Trophoblast cell (in vitro differentiated cells and primary cell): ENCODE measurements at regions not wholly inside any gene's neighbourhood (a gene's known extent, or its start where the extent isn't known, plus 50 kb on each side); places are given as distances from the start of the nearest gene placed in this dataset.
"Not testable (repeated sequence)": the region's sequence is repeated elsewhere in the genome, so short reads cannot be mapped to it uniquely, and the experiment has no call there.

Experiments
- DNase-seq, 2 donors: peaks; one replicate each; pipeline ENCODE4 v3.0.0-alpha.2; 2016
- H2AFZ ChIP-seq: 2 replicates; pipeline ENCODE4 v1.6.1; 2013; ENCODE audit warnings: low read length, moderate library complexity, mild to moderate bottlenecking; ENCODE audit not compliant: insufficient read depth, poor library complexity
- H2AK5ac ChIP-seq: 2 replicates; pipeline ENCODE4 v1.6.1; 2013; ENCODE audit warnings: mild to moderate bottlenecking, low read length
- H2BK120ac ChIP-seq: 2 replicates; pipeline ENCODE4 v1.6.1; 2013; ENCODE audit warnings: low read length, mild to moderate bottlenecking, moderate library complexity; ENCODE audit not compliant: insufficient read depth, poor library complexity
- H2BK12ac ChIP-seq: 2 replicates; pipeline ENCODE4 v1.6.1; 2013; ENCODE audit warnings: mild to moderate bottlenecking, low read length, moderate library complexity
- H2BK5ac ChIP-seq: 2 replicates; pipeline ENCODE4 v1.6.1; 2013; ENCODE audit warnings: low read length, low read depth, moderate library complexity, mild to moderate bottlenecking; ENCODE audit not compliant: poor library complexity
- H3K14ac ChIP-seq: 2 replicates; pipeline ENCODE4 v1.6.1; 2013; ENCODE audit warnings: mild to moderate bottlenecking, low read length
- H3K18ac ChIP-seq: 2 replicates; pipeline ENCODE4 v1.6.1; 2013; ENCODE audit warnings: mild to moderate bottlenecking, low read length
- H3K23ac ChIP-seq: 2 replicates; pipeline ENCODE4 v1.6.1; 2013; ENCODE audit warnings: low read length
- H3K27ac ChIP-seq: 2 replicates; pipeline ENCODE4 v1.5.1; 2013; ENCODE audit warnings: low read depth, mild to moderate bottlenecking, inconsistent platforms, low read length, moderate library complexity
- H3K27me3 ChIP-seq: 2 replicates; pipeline ENCODE4 v1.6.1; 2013; ENCODE audit warnings: inconsistent platforms, mild to moderate bottlenecking, low read length, moderate library complexity; ENCODE audit not compliant: insufficient read depth
- H3K36me3 ChIP-seq, 2 experiments: 1 replicate in 1 of 2; 2 replicates in 1 of 2; pipeline ENCODE4 v1.6.1; 2013; ENCODE audit warnings: low read length in 2 of 2, mild to moderate bottlenecking in 2 of 2, moderate library complexity in 1 of 2; ENCODE audit not compliant: insufficient read depth in 2 of 2, control insufficient read depth in 1 of 2
- H3K4ac ChIP-seq: 2 replicates; pipeline ENCODE4 v1.6.1; 2013; ENCODE audit warnings: low read depth, mild to moderate bottlenecking, low read length, moderate library complexity
- H3K4me1 ChIP-seq, 2 experiments: 1 replicate in 1 of 2; 2 replicates in 1 of 2; pipeline ENCODE4 v1.6.1; 2013; ENCODE audit warnings: low read length in 2 of 2, mild to moderate bottlenecking in 2 of 2, moderate library complexity in 1 of 2; ENCODE audit not compliant: insufficient read depth in 2 of 2, control insufficient read depth in 1 of 2
- H3K4me2 ChIP-seq: 2 replicates; pipeline ENCODE4 v1.6.1; 2013; ENCODE audit warnings: inconsistent platforms, mild to moderate bottlenecking, low read length, moderate library complexity
- H3K4me3 ChIP-seq: 2 replicates; pipeline ENCODE4 v1.5.1; 2013; ENCODE audit warnings: mild to moderate bottlenecking, low read depth, low read length, inconsistent platforms
- H3K79me1 ChIP-seq: one replicate; pipeline ENCODE4 v1.6.1; 2013; ENCODE audit warnings: low read length
- H3K79me2 ChIP-seq: 2 replicates; pipeline ENCODE4 v1.6.1; 2013; ENCODE audit warnings: low read length, mild to moderate bottlenecking; ENCODE audit not compliant: control insufficient read depth, insufficient read depth, poor library complexity
- H3K9ac ChIP-seq: 2 replicates; pipeline ENCODE4 v1.6.1; 2013; ENCODE audit warnings: mild to moderate bottlenecking, low read length
- H3K9me3 ChIP-seq: 2 replicates; pipeline ENCODE4 v1.6.1; 2013; ENCODE audit warnings: low read depth, mild to moderate bottlenecking, control low read depth, inconsistent platforms, low read length; ENCODE audit not compliant: insufficient read depth
- H4K12ac ChIP-seq: 2 replicates; pipeline ENCODE4 v1.6.1; 2013; ENCODE audit warnings: low read depth, mild to moderate bottlenecking, low read length, moderate library complexity
- H4K8ac ChIP-seq: 2 replicates; pipeline ENCODE4 v1.6.1; 2013; ENCODE audit warnings: low read depth, mild to moderate bottlenecking, low read length, moderate library complexity
- H4K91ac ChIP-seq: one replicate; pipeline ENCODE4 v1.6.1; 2013; ENCODE audit warnings: low read depth, mild to moderate bottlenecking, low read length, moderate library complexity
- WGBS: extraction: QIAGEN DNeasy Blood & Tissue Kit; methylation state at CpG from one replicate; pipeline ENCODE4 v1.1.7; 2013; ENCODE audit warnings: missing lambda C conversion rate; ENCODE audit not compliant: insufficient read length, insufficient coverage; ENCODE audit errors: extremely low coverage; 5-methylcytosine and 5-hydroxymethylcytosine counted together

DNA sequence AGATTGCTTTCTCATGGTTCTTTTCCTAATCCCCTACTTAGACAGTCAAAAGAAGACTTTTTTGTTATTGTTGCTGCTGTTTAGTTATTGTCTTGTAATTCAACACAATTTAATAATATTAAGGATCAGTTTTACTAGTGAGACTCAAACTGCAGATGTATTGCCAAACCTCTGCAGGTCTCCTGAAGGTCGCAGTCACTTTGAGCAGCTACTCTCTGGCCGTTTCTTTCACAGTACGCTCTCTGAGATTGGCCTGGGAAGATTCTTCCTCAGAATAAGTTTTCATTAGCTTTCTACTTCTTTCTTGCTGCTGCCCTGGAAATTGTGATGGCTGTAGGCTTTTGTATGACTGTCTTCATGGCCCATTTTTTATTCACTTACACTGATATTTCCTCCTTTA lies 930.8 kb downstream of the QKI start:
- H2BK120ac ChIP-seq, result no peak overlapping the region
- H2BK5ac ChIP-seq, result no peak overlapping the region
- no peak overlapping the region for H3K14ac ChIP-seq
- H3K36me3 ChIP-seq, result no peaks in the 10 kb centered on the region
- no peak overlapping the region for H3K18ac ChIP-seq
- no CpG with 5 or more reads among the region's 3 CpGs for WGBS
- H3K79me2 ChIP-seq, result no peaks in the 10 kb centered on the region
- H3K9me3 ChIP-seq, result no peaks in the 10 kb centered on the region
- no peak overlapping the region for H3K4me2 ChIP-seq
- no peaks in the 10 kb centered on the region for H3K79me1 ChIP-seq
- H3K4me1 ChIP-seq, result no peaks in the 10 kb centered on the region
- no peak overlapping the region for H2AK5ac ChIP-seq
- no peak overlapping the region for H4K91ac ChIP-seq
- no peak overlapping the region for H3K27ac ChIP-seq
- H3K23ac ChIP-seq, result no peak overlapping the region
- no peak overlapping the region for H3K9ac ChIP-seq
- H2AFZ ChIP-seq, result no peak overlapping the region
- DNase-seq, result no peak
- no peak overlapping the region for H4K12ac ChIP-seq
- H3K4me3 ChIP-seq, result no peak overlapping the region
- H3K27me3 ChIP-seq, result no peaks in the 10 kb centered on the region
- H4K8ac ChIP-seq, result no peak overlapping the region
- H2BK12ac ChIP-seq, result no peak overlapping the region
- no peak overlapping the region for H3K4ac ChIP-seq

- Histone ChIP-seq H2BK5ac (no peak overlapping the region), H3K27ac (no peak overlapping the region), H3K9ac (no peak overlapping the region), H3K9me3 (no peaks in the 10 kb centered on the region), H3K79me2 (no peaks in the 10 kb centered on the region), H2AFZ (no peak overlapping the region), H3K14ac (no peak overlapping the region), H3K4me3 (no peak overlapping the region), H3K27me3 (no peaks in the 10 kb centered on the region), H4K12ac (no peak overlapping the region), H4K8ac (no peak overlapping the region), H3K4me2 (no peak overlapping the region), H3K4me1 (no peaks in the 10 kb centered on the region), H2BK120ac (no peak overlapping the region), H2AK5ac (no peak overlapping the region), H4K91ac (no peak overlapping the region), H3K18ac (no peak overlapping the region), H3K79me1 (no peaks in the 10 kb centered on the region), H3K4ac (no peak overlapping the region), H3K23ac (no peak overlapping the region), H2BK12ac (no peak overlapping the region), H3K36me3 (no peaks in the 10 kb centered on the region)
- no CpG with 5 or more reads among the region's 7 CpGs for WGBS
- DNase-seq, result peak; percentile 71 to 78
These were observed 930.3 kb downstream of the QKI start for GRCh38 chr6:164344801-164345291.

DNA sequence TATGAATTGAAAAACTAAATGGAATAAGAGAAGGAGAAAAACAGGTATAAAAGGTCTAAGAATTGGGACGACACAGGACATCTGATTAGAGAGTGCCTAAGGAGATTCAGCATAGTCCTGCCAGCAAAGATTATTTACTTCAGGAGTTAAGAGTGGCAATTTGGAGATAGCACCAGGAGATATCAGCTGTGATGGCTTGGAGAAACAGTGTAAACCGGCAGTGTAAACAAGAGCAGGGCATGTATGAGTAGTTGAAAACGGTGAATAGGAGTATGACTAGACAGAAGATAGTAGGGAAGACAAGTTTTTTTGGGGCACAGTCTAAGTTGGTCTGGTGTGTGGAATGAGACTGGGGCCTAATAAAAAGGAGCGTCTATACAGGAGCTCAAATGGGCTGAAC lies 924.9 kb downstream of the QKI start:
- not testable (repeated sequence) for H3K27me3 ChIP-seq, H3K9me3 ChIP-seq, H2BK120ac ChIP-seq, DNase-seq, H4K8ac ChIP-seq, H3K18ac ChIP-seq, H3K14ac ChIP-seq, H4K12ac ChIP-seq, H3K4me2 ChIP-seq, H3K79me1 ChIP-seq, H3K4me1 ChIP-seq, H2AK5ac ChIP-seq, H3K9ac ChIP-seq, H3K23ac ChIP-seq, H3K4me3 ChIP-seq, H2AFZ ChIP-seq, H3K4ac ChIP-seq, H2BK5ac ChIP-seq, H4K91ac ChIP-seq, H3K36me3 ChIP-seq, H3K79me2 ChIP-seq, H3K27ac ChIP-seq, H2BK12ac ChIP-seq
- WGBS, result no CpG with 5 or more reads among the region's 4 CpGs

GRCh38 chr6:164337925-164338397 lies 923.4 kb downstream of the QKI start:
- no peak overlapping the region for H2BK5ac ChIP-seq
- H3K18ac ChIP-seq, result no peak overlapping the region
- H3K36me3 ChIP-seq, result no peaks in the 10 kb centered on the region
- WGBS, result no CpG with 5 or more reads among the region's 4 CpGs
- H3K14ac ChIP-seq, result no peak overlapping the region
- no peak overlapping the region for H4K8ac ChIP-seq
- no peaks in the 10 kb centered on the region for H3K4me1 ChIP-seq
- no peak overlapping the region for H2BK120ac ChIP-seq
- H2BK12ac ChIP-seq, result no peak overlapping the region
- H3K4me3 ChIP-seq, result no peak overlapping the region
- DNase-seq, result no peak
- H3K9ac ChIP-seq, result no peak overlapping the region
- H4K12ac ChIP-seq, result no peak overlapping the region
- H3K79me1 ChIP-seq, result no peaks in the 10 kb centered on the region
- H3K4ac ChIP-seq, result no peak overlapping the region
- no peak overlapping the region for H3K23ac ChIP-seq
- H3K79me2 ChIP-seq, result no peaks in the 10 kb centered on the region
- H3K27ac ChIP-seq, result no peak overlapping the region
- no peak overlapping the region for H3K4me2 ChIP-seq
- H3K9me3 ChIP-seq, result no peaks in the 10 kb centered on the region
- H2AFZ ChIP-seq, result no peak overlapping the region
- no peak overlapping the region for H4K91ac ChIP-seq
- no peak overlapping the region for H2AK5ac ChIP-seq
- H3K27me3 ChIP-seq, result no peaks in the 10 kb centered on the region
